GM19328 (cell line): ENCODE measurements at regions not wholly inside any gene's neighbourhood (a gene's known extent, or its start where the extent isn't known, plus 50 kb on each side); places are given as distances from the start of the nearest gene placed in this dataset.
"Not testable (repeated sequence)": the region's sequence is repeated elsewhere in the genome, so short reads cannot be mapped to it uniquely, and the experiment has no call there.

Experiments
- ATAC-seq: cut with Tn5 transposase; IDR thresholded peaks from one replicate; pipeline ENCODE4 v1.9.1; 2021; ENCODE audit warnings: mild to moderate bottlenecking, moderate library complexity; ENCODE audit not compliant: unreplicated experiment

- no peak for ATAC-seq
Observed at GRCh38 chr5:6321078-6321477, 57.3 kb downstream of the MED10 start.

- ATAC-seq = no peak
Observed at GRCh38 chr5:6319116-6319515, 59.2 kb downstream of the MED10 start.

- ATAC-seq = no peak
Observed at GRCh38 chr5:6317116-6317798, 61.1 kb downstream of the MED10 start.

- ATAC-seq = no peak
Observed at GRCh38 chr5:6315580-6315979, 62.8 kb downstream of the MED10 start.

GRCh38 chr5:6311568-6312501 lies 66.5 kb downstream of the MED10 start:
- no peak for ATAC-seq

GRCh38 chr5:6309949-6310348 lies 68.4 kb downstream of the MED10 start:
- ATAC-seq = no peak

- ATAC-seq = no peak
Observed at GRCh38 chr5:6308683-6309082, 69.7 kb downstream of the MED10 start.

GRCh38 chr5:6307304-6307703 lies 71.0 kb downstream of the MED10 start:
- ATAC-seq = no peak

GRCh38 chr5:6305853-6306252 lies 72.5 kb downstream of the MED10 start:
- ATAC-seq = no peak

- ATAC-seq = no peak
Observed at GRCh38 chr5:6302684-6303083, 75.7 kb downstream of the MED10 start.

GRCh38 chr5:6302075-6302474 lies 76.3 kb downstream of the MED10 start:
- ATAC-seq = no peak

- no peak for ATAC-seq
Observed at GRCh38 chr5:6296524-6296923, 81.8 kb downstream of the MED10 start.

- no peak for ATAC-seq
Observed at GRCh38 chr5:6291961-6292360, 86.4 kb downstream of the MED10 start.

GRCh38 chr5:6289239-6289638 lies 89.1 kb downstream of the MED10 start:
- no peak for ATAC-seq

GRCh38 chr5:6287176-6287575 lies 91.2 kb downstream of the MED10 start:
- ATAC-seq = no peak

GRCh38 chr5:6286404-6286803 lies 91.9 kb downstream of the MED10 start:
- no peak for ATAC-seq

- ATAC-seq = not testable (repeated sequence)
Observed at GRCh38 chr5:6284491-6284890, 93.9 kb downstream of the MED10 start.

- no peak for ATAC-seq
Observed at GRCh38 chr5:6282352-6282751, 96.0 kb downstream of the MED10 start.

- ATAC-seq = no peak
Observed at GRCh38 chr5:6281818-6282217, 96.5 kb downstream of the MED10 start.

- ATAC-seq = no peak
Observed at GRCh38 chr5:6280425-6281100, 97.8 kb downstream of the MED10 start.

GRCh38 chr5:6279607-6280006 lies 98.7 kb downstream of the MED10 start:
- ATAC-seq = no peak
